HepG2 (cell line): ENCODE measurements at regions not wholly inside any gene's neighbourhood (a gene's known extent, or its start where the extent isn't known, plus 50 kb on each side); places are given as distances from the start of the nearest gene placed in this dataset.

Experiments used
- AKAP8 ChIP-seq: sonication (generic); formaldehyde crosslinking; IDR thresholded peaks from 2 replicates; pipeline ENCODE4 v1.5.1; 2020; ENCODE audit warnings: mild to moderate bottlenecking, missing genetic modification reagents
- BHLHE40 ChIP-seq: IDR thresholded peaks from 2 replicates; pipeline ENCODE4 v1.6.1; 2011; ENCODE audit warnings: low read length, improper control_type of control experiment
- CREM ChIP-seq, 2 experiments: sonication (generic) in 1 of 2; formaldehyde crosslinking in 1 of 2; IDR thresholded peaks; 2 replicates each; pipeline versions ENCODE4 v1.4.0 to v1.6.1; 2016 to 2020; ENCODE audit warnings: antibody characterized with exemption in 1 of 2, mild to moderate bottlenecking in 1 of 2, missing genetic modification reagents in 1 of 2
- DDIT3 ChIP-seq: sonication (generic); formaldehyde crosslinking; IDR thresholded peaks from 2 replicates; pipeline ENCODE4 v1.4.0; 2020; ENCODE audit warnings: mild to moderate bottlenecking, missing genetic modification reagents
- MIER2 ChIP-seq: IDR thresholded peaks from 2 replicates; pipeline ENCODE4 v1.6.1; 2016; ENCODE audit warnings: missing biosample characterization, missing genetic modification reagents
- RFX3 ChIP-seq: IDR thresholded peaks from 2 replicates; pipeline ENCODE4 v1.6.1; 2016; ENCODE audit warnings: missing biosample characterization, missing genetic modification reagents
- SAFB2 ChIP-seq: sonication (generic); formaldehyde crosslinking; IDR thresholded peaks from 2 replicates; pipeline ENCODE4 v1.5.1; 2020; ENCODE audit warnings: missing genetic modification reagents, low read depth, mild to moderate bottlenecking, borderline replicate concordance
- SOX6 ChIP-seq, 2 experiments: fragments of 450-650 bp in 1 of 2; sonication (generic) in 1 of 2; formaldehyde crosslinking in 1 of 2; IDR thresholded peaks; 2 replicates each; pipeline versions ENCODE4 v1.4.0 to v1.6.1; 2017 to 2020; ENCODE audit warnings: antibody characterized with exemption in 1 of 2, mild to moderate bottlenecking in 1 of 2, missing genetic modification reagents in 1 of 2
- SRSF1 ChIP-seq: fragments of 200-400 bp; formaldehyde crosslinking; optimal IDR thresholded peaks from 2 replicates; pipeline ENCODE3; 2017; ENCODE audit warnings: mild to moderate bottlenecking, low read depth, low read length, moderate library complexity
- SSRP1 ChIP-seq: IDR thresholded peaks from 2 replicates; pipeline ENCODE4 v1.6.1; 2016; ENCODE audit warnings: control low read depth
- TBL1XR1 ChIP-seq: fragments of 150-350 bp; IDR thresholded peaks from 2 replicates; pipeline ENCODE4 v1.6.1; 2014; ENCODE audit warnings: borderline replicate concordance, low read length; ENCODE audit not compliant: partially characterized antibody
- THRA ChIP-seq: sonication (generic); formaldehyde crosslinking; IDR thresholded peaks from 2 replicates; pipeline ENCODE4 v1.4.0; 2020; ENCODE audit warnings: missing genetic modification reagents, borderline replicate concordance
- ZGPAT ChIP-seq: IDR thresholded peaks from 2 replicates; pipeline ENCODE4 v1.6.1; 2016; ENCODE audit warnings: mild to moderate bottlenecking
- ZNF160 ChIP-seq: sonication (generic); formaldehyde crosslinking; IDR thresholded peaks from 2 replicates; pipeline ENCODE4 v1.8.0; 2022; ENCODE audit warnings: mild to moderate bottlenecking, inconsistent platforms, missing genetic modification reagents
- ZNF256 ChIP-seq: sonication (generic); formaldehyde crosslinking; conservative IDR thresholded peaks from 2 replicates; pipeline ENCODE4 v1.4.0; 2020; ENCODE audit warnings: missing genetic modification reagents
- ZNF331 ChIP-seq: sonication (generic); formaldehyde crosslinking; IDR thresholded peaks from 2 replicates; pipeline ENCODE4 v1.4.0; 2020; ENCODE audit warnings: missing genetic modification reagents
- ZNF34 ChIP-seq: sonication (generic); formaldehyde crosslinking; IDR thresholded peaks from 2 replicates; pipeline ENCODE4 v1.4.0; 2020; ENCODE audit warnings: mild to moderate bottlenecking, missing genetic modification reagents, borderline replicate concordance
- TF ChIP-seq, protein P1 (sequence below): sonication (generic); formaldehyde crosslinking; conservative IDR thresholded peaks from 2 replicates; pipeline ENCODE4 v1.8.0; 2022; ENCODE audit warnings: missing genetic modification reagents
- TF ChIP-seq, protein P2 (sequence below): sonication (generic); formaldehyde crosslinking; IDR thresholded peaks from 2 replicates; pipeline ENCODE4 v1.4.0; 2020; ENCODE audit warnings: missing genetic modification reagents
- TF ChIP-seq, protein P3 (sequence below): sonication (generic); formaldehyde crosslinking; IDR thresholded peaks from 2 replicates; pipeline ENCODE4 v1.4.0; 2020; ENCODE audit warnings: missing genetic modification reagents, borderline replicate concordance

DNA sequence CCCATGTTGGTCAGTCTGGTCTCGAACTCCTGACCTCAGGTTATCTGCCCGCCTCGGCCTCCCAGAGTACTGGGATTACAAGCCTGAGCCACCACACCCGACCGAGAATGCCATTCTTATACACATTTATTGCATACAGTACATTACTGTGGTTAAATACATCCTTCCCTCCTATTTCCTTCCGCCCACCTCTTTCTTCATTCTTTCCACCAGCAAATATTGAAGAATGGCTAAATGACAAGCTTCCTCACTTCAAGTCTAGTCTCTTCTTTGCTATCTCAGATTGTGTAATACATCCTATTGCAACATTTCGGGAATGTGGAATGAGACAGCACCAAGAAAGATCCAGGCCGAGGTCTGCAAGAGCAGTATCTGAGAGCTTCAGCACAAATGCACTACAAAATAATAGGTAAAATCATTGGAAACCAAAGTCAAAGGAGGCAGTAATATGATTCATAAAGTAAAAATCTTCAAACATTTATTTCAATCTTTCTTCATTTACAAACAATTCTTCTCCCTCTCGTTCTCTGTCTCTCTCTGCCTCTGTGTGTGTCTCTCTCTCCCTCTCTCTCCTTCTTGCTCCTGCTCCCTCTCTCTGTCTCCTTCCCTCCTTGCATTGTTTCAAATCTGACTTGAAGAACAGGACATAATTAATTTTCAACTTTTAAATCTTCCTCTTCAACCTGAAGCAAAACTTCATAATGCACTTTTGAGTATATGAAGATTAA, 94.7 kb upstream of the TGFBR2 start (continued):
- TF ChIP-seq SRSF1 (no peak), SAFB2 (CRISPR knock-in tag) (no peak), TBL1XR1 (peak; percentile 38), SOX6 (IDR thresholded peaks at IDR 0.05) (no peak), SOX6 (CRISPR knock-in tag; IDR thresholded peaks at IDR 0.05) (peak; percentile 81), CREM (IDR thresholded peaks at IDR 0.05) (peak; percentile 39; the same call in 1 of the 2 replicates), CREM (CRISPR knock-in tag; IDR thresholded peaks at IDR 0.05) (no peak), SSRP1 (CRISPR knock-in tag) (0 out of 2 replicates have a peak, but pooled peaks have one; percentile 64), BHLHE40 (no peak), MIER2 (0 out of 2 replicates have a peak, but pooled peaks have one; percentile 23), THRA (CRISPR knock-in tag) (peak; percentile 60), DDIT3 (CRISPR knock-in tag) (no peak), ZNF160 (CRISPR knock-in tag) (0 out of 2 replicates have a peak, but pooled peaks have one; percentile 63), ZNF34 (CRISPR knock-in tag) (no peak), ZNF256 (no peak), ZNF331 (CRISPR knock-in tag) (peak; percentile 94), RFX3 (no peak), AKAP8 (no peak), ZGPAT (CRISPR knock-in tag) (peak; percentile 62; the same call in 1 of the 2 replicates)
- TF ChIP-seq, protein P1, sequence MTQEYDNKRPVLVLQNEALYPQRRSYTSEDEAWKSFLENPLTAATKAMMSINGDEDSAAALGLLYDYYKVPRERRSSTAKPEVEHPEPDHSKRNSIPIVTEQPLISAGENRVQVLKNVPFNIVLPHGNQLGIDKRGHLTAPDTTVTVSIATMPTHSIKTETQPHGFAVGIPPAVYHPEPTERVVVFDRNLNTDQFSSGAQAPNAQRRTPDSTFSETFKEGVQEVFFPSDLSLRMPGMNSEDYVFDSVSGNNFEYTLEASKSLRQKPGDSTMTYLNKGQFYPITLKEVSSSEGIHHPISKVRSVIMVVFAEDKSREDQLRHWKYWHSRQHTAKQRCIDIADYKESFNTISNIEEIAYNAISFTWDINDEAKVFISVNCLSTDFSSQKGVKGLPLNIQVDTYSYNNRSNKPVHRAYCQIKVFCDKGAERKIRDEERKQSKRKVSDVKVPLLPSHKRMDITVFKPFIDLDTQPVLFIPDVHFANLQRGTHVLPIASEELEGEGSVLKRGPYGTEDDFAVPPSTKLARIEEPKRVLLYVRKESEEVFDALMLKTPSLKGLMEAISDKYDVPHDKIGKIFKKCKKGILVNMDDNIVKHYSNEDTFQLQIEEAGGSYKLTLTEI, result no peak
- TF ChIP-seq, protein P2, sequence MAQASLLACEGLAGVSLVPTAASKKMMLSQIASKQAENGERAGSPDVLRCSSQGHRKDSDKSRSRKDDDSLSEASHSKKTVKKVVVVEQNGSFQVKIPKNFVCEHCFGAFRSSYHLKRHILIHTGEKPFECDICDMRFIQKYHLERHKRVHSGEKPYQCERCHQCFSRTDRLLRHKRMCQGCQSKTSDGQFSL (CRISPR knock-in tag), result no peak
- TF ChIP-seq, protein P3, sequence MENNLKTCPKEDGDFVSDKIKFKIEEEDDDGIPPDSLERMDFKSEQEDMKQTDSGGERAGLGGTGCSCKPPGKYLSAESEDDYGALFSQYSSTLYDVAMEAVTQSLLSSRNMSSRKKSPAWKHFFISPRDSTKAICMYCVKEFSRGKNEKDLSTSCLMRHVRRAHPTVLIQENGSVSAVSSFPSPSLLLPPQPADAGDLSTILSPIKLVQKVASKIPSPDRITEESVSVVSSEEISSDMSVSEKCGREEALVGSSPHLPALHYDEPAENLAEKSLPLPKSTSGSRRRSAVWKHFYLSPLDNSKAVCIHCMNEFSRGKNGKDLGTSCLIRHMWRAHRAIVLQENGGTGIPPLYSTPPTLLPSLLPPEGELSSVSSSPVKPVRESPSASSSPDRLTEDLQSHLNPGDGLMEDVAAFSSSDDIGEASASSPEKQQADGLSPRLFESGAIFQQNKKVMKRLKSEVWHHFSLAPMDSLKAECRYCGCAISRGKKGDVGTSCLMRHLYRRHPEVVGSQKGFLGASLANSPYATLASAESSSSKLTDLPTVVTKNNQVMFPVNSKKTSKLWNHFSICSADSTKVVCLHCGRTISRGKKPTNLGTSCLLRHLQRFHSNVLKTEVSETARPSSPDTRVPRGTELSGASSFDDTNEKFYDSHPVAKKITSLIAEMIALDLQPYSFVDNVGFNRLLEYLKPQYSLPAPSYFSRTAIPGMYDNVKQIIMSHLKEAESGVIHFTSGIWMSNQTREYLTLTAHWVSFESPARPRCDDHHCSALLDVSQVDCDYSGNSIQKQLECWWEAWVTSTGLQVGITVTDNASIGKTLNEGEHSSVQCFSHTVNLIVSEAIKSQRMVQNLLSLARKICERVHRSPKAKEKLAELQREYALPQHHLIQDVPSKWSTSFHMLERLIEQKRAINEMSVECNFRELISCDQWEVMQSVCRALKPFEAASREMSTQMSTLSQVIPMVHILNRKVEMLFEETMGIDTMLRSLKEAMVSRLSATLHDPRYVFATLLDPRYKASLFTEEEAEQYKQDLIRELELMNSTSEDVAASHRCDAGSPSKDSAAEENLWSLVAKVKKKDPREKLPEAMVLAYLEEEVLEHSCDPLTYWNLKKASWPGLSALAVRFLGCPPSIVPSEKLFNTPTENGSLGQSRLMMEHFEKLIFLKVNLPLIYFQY (CRISPR knock-in tag), result no peak
